ENCODE measurements at regions not wholly inside any gene's neighbourhood (a gene's known extent, or its start where the extent isn't known, plus 50 kb on each side); places are given as distances from the start of the nearest gene placed in this dataset.

DNA sequence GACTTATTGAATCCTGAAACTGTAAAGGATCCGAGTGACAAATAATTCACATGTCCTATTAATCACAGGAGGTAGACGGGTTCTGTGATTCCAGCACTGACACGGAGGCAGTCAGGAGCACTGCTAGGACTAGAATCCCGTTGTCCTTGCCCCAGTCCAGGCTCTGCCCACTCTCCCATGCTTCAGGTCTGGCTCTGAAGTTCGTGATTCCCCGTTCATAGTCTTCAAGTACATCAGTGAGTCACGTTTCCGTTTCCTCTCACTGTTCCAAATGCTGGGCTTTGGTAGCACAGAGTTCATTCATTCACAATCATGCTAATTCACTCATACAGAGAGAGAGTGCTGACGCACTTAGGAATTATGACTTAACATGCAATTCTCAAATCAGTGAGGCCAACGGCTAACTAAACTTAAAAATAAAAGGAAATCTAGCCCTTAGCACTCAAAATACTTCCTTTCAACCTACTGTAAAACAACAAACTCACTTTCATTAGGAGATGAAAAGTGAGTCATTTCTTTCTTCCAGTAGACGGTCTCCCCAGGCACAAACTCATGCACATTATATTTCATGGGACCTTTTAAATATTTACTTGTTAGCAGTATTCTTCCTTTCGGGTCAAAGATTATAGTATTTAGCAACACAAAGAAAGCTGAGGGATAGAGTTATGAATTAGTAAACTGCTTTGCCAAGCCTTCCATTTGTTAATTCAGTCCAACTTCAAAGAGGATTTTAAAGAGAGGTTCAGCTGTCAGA, 94.0 kb upstream of the NHSL1 start (continued):
- TF ChIP-seq WIZ (CRISPR knock-in tag; IDR thresholded peaks at IDR 0.05) (no peak), NFYB (CRISPR knock-in tag; IDR thresholded peaks at IDR 0.05) (no peak), SPEN (CRISPR knock-in tag; IDR thresholded peaks at IDR 0.05; ENCODE audit: low read depth) (peak; percentile 70; the same call in 1 of the 2 replicates), CREM (IDR thresholded peaks at IDR 0.05) (peak; percentile 75), CREM (CRISPR knock-in tag; IDR thresholded peaks at IDR 0.05) (no peak), ATF7 (IDR thresholded peaks at IDR 0.05) (no peak), ATF7 (CRISPR knock-in tag; IDR thresholded peaks at IDR 0.05) (no peak), TCF7 (IDR thresholded peaks at IDR 0.05; ENCODE audit: low read depth) (peak; percentile 58), ZSCAN25 (CRISPR knock-in tag; IDR thresholded peaks at IDR 0.05) (0 out of 2 replicates have a peak, but pooled peaks have one; percentile 57), PAWR (CRISPR knock-in tag; IDR thresholded peaks at IDR 0.05; ENCODE audit: borderline replicate concordance) (no peak), MLLT10 (CRISPR knock-in tag; IDR thresholded peaks at IDR 0.05) (no peak), MTF1 (CRISPR knock-in tag; IDR thresholded peaks at IDR 0.05) (no peak), ZNF614 (CRISPR knock-in tag; IDR thresholded peaks at IDR 0.05; ENCODE audit: borderline replicate concordance) (peak; percentile 72), STAG1 (CRISPR knock-in tag; IDR thresholded peaks at IDR 0.05) (peak; percentile 27), CEBPG (CRISPR knock-in tag; IDR thresholded peaks at IDR 0.05) (peak; percentile 36; the same call in 1 of the 2 replicates), KLF15 (CRISPR knock-in tag; IDR thresholded peaks at IDR 0.05; ENCODE audit: borderline replicate concordance) (no peak), CHCHD3 (CRISPR knock-in tag; IDR thresholded peaks at IDR 0.05) (no peak), ZNF20 (CRISPR knock-in tag; IDR thresholded peaks at IDR 0.05) (no peak), MEIS1 (CRISPR knock-in tag; IDR thresholded peaks at IDR 0.05; ENCODE audit: borderline replicate concordance) (no peak)
- TF ChIP-seq, protein P1, sequence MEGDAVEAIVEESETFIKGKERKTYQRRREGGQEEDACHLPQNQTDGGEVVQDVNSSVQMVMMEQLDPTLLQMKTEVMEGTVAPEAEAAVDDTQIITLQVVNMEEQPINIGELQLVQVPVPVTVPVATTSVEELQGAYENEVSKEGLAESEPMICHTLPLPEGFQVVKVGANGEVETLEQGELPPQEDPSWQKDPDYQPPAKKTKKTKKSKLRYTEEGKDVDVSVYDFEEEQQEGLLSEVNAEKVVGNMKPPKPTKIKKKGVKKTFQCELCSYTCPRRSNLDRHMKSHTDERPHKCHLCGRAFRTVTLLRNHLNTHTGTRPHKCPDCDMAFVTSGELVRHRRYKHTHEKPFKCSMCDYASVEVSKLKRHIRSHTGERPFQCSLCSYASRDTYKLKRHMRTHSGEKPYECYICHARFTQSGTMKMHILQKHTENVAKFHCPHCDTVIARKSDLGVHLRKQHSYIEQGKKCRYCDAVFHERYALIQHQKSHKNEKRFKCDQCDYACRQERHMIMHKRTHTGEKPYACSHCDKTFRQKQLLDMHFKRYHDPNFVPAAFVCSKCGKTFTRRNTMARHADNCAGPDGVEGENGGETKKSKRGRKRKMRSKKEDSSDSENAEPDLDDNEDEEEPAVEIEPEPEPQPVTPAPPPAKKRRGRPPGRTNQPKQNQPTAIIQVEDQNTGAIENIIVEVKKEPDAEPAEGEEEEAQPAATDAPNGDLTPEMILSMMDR (CRISPR knock-in tag; IDR thresholded peaks at IDR 0.05): peak; percentile 25; the same call in 1 of the 2 replicates
- TF ChIP-seq, protein P2, sequence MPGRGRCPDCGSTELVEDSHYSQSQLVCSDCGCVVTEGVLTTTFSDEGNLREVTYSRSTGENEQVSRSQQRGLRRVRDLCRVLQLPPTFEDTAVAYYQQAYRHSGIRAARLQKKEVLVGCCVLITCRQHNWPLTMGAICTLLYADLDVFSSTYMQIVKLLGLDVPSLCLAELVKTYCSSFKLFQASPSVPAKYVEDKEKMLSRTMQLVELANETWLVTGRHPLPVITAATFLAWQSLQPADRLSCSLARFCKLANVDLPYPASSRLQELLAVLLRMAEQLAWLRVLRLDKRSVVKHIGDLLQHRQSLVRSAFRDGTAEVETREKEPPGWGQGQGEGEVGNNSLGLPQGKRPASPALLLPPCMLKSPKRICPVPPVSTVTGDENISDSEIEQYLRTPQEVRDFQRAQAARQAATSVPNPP (CRISPR knock-in tag; IDR thresholded peaks at IDR 0.05): no peak
- TF ChIP-seq, protein P3, sequence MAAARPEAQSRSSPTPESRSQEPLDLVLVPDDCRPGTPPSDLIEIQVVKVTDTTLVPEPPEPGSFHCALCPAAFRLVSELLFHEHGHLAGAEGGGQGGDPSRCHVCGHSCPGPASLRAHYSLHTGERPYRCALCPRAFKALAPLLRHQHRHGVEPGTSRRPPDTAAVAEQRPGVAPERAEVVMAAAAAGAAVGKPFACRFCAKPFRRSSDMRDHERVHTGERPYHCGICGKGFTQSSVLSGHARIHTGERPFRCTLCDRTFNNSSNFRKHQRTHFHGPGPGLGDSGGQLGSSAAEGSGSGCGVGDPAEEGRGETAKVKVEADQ (CRISPR knock-in tag; IDR thresholded peaks at IDR 0.05; ENCODE audit: borderline replicate concordance): no peak
- TF ChIP-seq, protein P4, sequence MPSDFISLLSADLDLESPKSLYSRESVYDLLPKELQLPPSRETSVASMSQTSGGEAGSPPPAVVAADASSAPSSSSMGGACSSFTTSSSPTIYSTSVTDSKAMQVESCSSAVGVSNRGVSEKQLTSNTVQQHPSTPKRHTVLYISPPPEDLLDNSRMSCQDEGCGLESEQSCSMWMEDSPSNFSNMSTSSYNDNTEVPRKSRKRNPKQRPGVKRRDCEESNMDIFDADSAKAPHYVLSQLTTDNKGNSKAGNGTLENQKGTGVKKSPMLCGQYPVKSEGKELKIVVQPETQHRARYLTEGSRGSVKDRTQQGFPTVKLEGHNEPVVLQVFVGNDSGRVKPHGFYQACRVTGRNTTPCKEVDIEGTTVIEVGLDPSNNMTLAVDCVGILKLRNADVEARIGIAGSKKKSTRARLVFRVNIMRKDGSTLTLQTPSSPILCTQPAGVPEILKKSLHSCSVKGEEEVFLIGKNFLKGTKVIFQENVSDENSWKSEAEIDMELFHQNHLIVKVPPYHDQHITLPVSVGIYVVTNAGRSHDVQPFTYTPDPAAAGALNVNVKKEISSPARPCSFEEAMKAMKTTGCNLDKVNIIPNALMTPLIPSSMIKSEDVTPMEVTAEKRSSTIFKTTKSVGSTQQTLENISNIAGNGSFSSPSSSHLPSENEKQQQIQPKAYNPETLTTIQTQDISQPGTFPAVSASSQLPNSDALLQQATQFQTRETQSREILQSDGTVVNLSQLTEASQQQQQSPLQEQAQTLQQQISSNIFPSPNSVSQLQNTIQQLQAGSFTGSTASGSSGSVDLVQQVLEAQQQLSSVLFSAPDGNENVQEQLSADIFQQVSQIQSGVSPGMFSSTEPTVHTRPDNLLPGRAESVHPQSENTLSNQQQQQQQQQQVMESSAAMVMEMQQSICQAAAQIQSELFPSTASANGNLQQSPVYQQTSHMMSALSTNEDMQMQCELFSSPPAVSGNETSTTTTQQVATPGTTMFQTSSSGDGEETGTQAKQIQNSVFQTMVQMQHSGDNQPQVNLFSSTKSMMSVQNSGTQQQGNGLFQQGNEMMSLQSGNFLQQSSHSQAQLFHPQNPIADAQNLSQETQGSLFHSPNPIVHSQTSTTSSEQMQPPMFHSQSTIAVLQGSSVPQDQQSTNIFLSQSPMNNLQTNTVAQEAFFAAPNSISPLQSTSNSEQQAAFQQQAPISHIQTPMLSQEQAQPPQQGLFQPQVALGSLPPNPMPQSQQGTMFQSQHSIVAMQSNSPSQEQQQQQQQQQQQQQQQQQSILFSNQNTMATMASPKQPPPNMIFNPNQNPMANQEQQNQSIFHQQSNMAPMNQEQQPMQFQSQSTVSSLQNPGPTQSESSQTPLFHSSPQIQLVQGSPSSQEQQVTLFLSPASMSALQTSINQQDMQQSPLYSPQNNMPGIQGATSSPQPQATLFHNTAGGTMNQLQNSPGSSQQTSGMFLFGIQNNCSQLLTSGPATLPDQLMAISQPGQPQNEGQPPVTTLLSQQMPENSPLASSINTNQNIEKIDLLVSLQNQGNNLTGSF (CRISPR knock-in tag; IDR thresholded peaks at IDR 0.05): no peak
